ENCODE measurements at regions not wholly inside any gene's neighbourhood (a gene's known extent, or its start where the extent isn't known, plus 50 kb on each side); places are given as distances from the start of the nearest gene placed in this dataset.

DNA sequence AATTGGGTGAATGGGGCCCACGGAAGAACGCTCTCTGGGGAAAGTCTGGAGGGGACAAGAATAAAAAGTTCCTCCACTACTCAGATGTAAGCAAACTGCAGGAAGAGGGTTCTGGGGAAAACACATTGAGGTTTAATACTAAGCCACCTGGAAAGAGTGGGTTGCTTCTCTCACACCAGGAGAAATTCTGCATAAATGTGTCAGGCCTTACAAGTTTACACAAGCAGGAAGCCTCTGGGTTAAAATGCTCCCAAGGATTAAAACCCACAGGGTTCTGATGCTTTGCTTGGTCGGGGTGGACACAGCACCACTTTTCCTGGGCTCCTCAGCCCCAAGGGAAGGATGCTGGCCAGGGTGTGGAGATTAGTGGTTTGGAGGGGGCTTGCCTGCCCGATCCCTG is 122.1 kb upstream of the SLC22A23 start:
- 86% methylated on average over 4 of the region's 4 CpGs for WGBS
- H3K36me3 ChIP-seq: no peaks in the 10 kb centered on the region
- H3K4me1 ChIP-seq: no peaks in the 10 kb centered on the region
- H3K27me3 ChIP-seq: no peaks in the 10 kb centered on the region
- TF ChIP-seq POLR2AphosphoS5 (IDR thresholded peaks at IDR 0.05) (no peak), EP300 (IDR thresholded peaks at IDR 0.05) (no peak), POLR2A (IDR thresholded peaks at IDR 0.05; ENCODE audit: low read depth) (no peak)
- TF ChIP-seq, protein P1, sequence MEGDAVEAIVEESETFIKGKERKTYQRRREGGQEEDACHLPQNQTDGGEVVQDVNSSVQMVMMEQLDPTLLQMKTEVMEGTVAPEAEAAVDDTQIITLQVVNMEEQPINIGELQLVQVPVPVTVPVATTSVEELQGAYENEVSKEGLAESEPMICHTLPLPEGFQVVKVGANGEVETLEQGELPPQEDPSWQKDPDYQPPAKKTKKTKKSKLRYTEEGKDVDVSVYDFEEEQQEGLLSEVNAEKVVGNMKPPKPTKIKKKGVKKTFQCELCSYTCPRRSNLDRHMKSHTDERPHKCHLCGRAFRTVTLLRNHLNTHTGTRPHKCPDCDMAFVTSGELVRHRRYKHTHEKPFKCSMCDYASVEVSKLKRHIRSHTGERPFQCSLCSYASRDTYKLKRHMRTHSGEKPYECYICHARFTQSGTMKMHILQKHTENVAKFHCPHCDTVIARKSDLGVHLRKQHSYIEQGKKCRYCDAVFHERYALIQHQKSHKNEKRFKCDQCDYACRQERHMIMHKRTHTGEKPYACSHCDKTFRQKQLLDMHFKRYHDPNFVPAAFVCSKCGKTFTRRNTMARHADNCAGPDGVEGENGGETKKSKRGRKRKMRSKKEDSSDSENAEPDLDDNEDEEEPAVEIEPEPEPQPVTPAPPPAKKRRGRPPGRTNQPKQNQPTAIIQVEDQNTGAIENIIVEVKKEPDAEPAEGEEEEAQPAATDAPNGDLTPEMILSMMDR (IDR thresholded peaks at IDR 0.05): no peak
- no peak overlapping the region for H3K27ac ChIP-seq (replicated peaks in 1 of 4)
- H3K9me3 ChIP-seq: no peaks in the 10 kb centered on the region
- intact Hi-C loops (cut with DNase I): no loop called here
- no peak overlapping the region for H3K4me3 ChIP-seq
- no peak for DNase-seq (ENCODE audit: extremely low spot score)

DNA sequence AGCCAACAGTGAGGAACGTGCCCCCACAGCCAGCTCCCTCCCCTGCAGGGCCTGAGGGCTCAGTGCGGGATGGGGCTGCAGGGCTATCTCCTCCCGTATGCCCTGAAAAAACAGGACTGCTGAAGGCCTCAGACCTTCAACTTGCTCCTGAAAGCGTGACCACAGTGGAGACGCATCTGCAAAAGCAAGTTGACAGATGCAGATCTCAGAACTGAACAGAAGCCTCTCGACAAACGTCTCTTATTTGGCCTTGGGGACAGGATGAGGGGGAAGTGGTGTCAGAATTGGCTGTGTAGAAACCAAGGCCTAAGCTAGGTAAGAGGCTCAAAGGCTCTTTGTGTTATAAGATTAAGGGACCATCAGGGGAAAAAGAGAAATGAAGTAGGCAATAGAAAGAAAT is 120.7 kb upstream of the SLC22A23 start:
- Histone ChIP-seq H3K27ac (replicated peaks in 1 of 4) (no peak overlapping the region), H3K27me3 (no peaks in the 10 kb centered on the region), H3K4me1 (no peaks in the 10 kb centered on the region), H3K4me3 (no peak overlapping the region), H3K9me3 (no peaks in the 10 kb centered on the region), H3K36me3 (no peaks in the 10 kb centered on the region)
- intact Hi-C loops (cut with DNase I): no loop called here
- 82% methylated on average over 7 of the region's 7 CpGs for WGBS
- DNase-seq (ENCODE audit: extremely low spot score): no peak
- no peak for TF ChIP-seq POLR2AphosphoS5 (IDR thresholded peaks at IDR 0.05)
- TF ChIP-seq POLR2A (IDR thresholded peaks at IDR 0.05; ENCODE audit: low read depth): no peak
- TF ChIP-seq, protein P1 (IDR thresholded peaks at IDR 0.05): no peak
- no peak for TF ChIP-seq EP300 (IDR thresholded peaks at IDR 0.05)

DNA sequence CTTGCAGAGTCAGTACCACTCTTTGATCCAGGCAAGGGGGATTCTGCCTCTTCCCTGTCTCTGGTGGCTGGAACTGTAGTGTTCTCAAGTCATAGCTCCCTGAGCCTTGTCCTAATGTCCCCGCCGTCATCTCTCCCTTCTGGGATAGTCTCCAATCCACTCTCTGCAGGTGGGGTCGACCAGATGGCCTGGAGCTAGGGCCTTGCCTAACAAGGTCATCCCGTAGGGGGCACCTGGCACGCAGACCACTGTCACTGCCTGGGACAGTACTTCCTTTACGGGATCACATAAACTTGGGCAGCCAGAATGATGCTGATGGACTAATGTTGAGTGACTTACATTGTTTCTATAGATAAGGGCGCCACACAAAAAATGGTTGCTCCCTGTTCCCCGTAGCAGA is 118.9 kb upstream of the SLC22A23 start:
- H3K4me3 ChIP-seq: no peak overlapping the region
- no peak overlapping the region for H3K27ac ChIP-seq (replicated peaks in 1 of 4)
- no peaks in the 10 kb centered on the region for H3K9me3 ChIP-seq
- H3K27me3 ChIP-seq: no peaks in the 10 kb centered on the region
- no peaks in the 10 kb centered on the region for H3K36me3 ChIP-seq
- TF ChIP-seq POLR2A (IDR thresholded peaks at IDR 0.05; ENCODE audit: low read depth): no peak
- TF ChIP-seq POLR2AphosphoS5 (IDR thresholded peaks at IDR 0.05): no peak
- TF ChIP-seq, protein P1 (IDR thresholded peaks at IDR 0.05): no peak
- TF ChIP-seq EP300 (IDR thresholded peaks at IDR 0.05): no peak
- intact Hi-C loops (cut with DNase I): no loop called here
- no peak for DNase-seq (ENCODE audit: extremely low spot score)
- 78% methylated on average over 8 of the region's 8 CpGs for WGBS
- H3K4me1 ChIP-seq: no peaks in the 10 kb centered on the region

DNA sequence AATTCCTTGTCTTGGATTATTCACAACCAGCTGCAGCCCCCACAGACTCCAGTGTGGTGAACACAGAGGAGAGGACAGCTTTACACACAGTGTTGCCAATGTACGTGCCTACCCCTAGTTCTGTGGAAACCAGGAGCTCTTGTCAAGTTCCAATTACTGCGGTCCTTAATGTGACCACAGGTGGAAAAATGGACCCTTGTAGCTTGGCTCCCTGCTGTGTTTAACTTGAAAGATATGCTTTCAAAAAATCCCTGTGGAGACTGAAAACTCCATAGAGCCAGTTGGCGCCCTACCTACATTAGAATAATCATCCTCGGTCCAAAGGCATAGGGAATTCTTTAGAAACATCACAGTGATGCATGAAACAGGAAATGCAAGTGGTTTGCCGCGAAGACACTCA is 118.3 kb upstream of the SLC22A23 start:
- Histone ChIP-seq H3K27ac (replicated peaks in 1 of 4) (no peak overlapping the region), H3K4me1 (no peaks in the 10 kb centered on the region), H3K36me3 (no peaks in the 10 kb centered on the region), H3K9me3 (no peaks in the 10 kb centered on the region), H3K27me3 (no peaks in the 10 kb centered on the region), H3K4me3 (no peak overlapping the region)
- 86% methylated on average over 6 of the region's 6 CpGs for WGBS
- TF ChIP-seq POLR2AphosphoS5 (IDR thresholded peaks at IDR 0.05): no peak
- TF ChIP-seq, protein P1 (IDR thresholded peaks at IDR 0.05): no peak
- TF ChIP-seq EP300 (IDR thresholded peaks at IDR 0.05): no peak
- no peak for TF ChIP-seq POLR2A (IDR thresholded peaks at IDR 0.05; ENCODE audit: low read depth)
- no peak for DNase-seq (ENCODE audit: extremely low spot score)
- intact Hi-C loops (cut with DNase I): no loop called here

DNA sequence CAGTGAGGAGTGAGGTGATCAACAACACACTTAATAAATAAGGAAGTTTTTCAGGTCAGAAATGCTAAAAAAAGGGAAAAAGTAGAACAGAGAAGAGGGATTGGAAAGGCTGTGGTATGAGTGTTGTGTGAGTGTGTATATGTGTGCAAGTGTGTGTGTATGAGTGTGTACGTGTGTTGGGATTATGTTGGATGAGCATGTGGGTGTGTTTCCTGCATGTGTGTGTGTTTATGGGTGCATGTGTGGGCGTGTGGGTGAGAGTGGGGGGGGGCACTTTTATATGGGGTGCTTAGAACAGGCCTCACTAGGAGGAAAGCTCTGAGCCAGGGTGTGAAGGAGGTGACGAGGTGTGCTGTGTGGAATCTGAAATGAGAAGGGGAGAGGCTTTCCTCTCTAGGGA is 116.8 kb upstream of the SLC22A23 start:
- peaks cover 0 to 5% (median 2%) of the 10 kb centered on the region in 4 donors for H3K4me1 ChIP-seq
- H3K9me3 ChIP-seq: no peaks in the 10 kb centered on the region
- no peak overlapping the region for H3K4me3 ChIP-seq
- WGBS: 80% methylated on average over 3 of the region's 3 CpGs
- TF ChIP-seq POLR2A (IDR thresholded peaks at IDR 0.05; ENCODE audit: low read depth): no peak
- TF ChIP-seq EP300 (IDR thresholded peaks at IDR 0.05): no peak
- H3K27me3 ChIP-seq: no peaks in the 10 kb centered on the region
- intact Hi-C loops (cut with DNase I): no loop called here
- H3K27ac ChIP-seq (replicated peaks in 1 of 4): no peak overlapping the region
- no peak for DNase-seq (ENCODE audit: extremely low spot score)
- no peaks in the 10 kb centered on the region for H3K36me3 ChIP-seq

Measured in esophagus muscularis mucosa (tissue), 4 donors.